SU-DHL-6 (cell line): ENCODE measurements at regions not wholly inside any gene's neighbourhood (a gene's known extent, or its start where the extent isn't known, plus 50 kb on each side); places are given as distances from the start of the nearest gene placed in this dataset.

Experiments
- H2AFZ ChIP-seq: fragments of 200-600 bp; sonication (generic); 2 replicates; pipeline ENCODE4 v1.6.1; 2014; ENCODE audit warnings: low read depth, mild to moderate bottlenecking, moderate library complexity, mixed read lengths, antibody characterized with exemption, low read length; ENCODE audit not compliant: severe bottlenecking
- H3F3A ChIP-seq: fragments of 200-600 bp; shearing (Covaris generic); 2 replicates; pipeline ENCODE4 v1.6.0; 2016; ENCODE audit warnings: antibody characterized with exemption, mild to moderate bottlenecking; ENCODE audit not compliant: insufficient read depth
- H3K27ac ChIP-seq: fragments of 200-600 bp; sonication (generic); 2 replicates; pipeline ENCODE4 v1.5.1; 2016; ENCODE audit warnings: low read depth, mild to moderate bottlenecking, low read length, moderate library complexity, mixed read lengths
- H3K27me3 ChIP-seq: fragments of 200-600 bp; sonication (generic), shearing (Covaris generic); 2 replicates; pipeline ENCODE4 v1.6.0; 2014; ENCODE audit warnings: mild to moderate bottlenecking, low read length
- H3K36me3 ChIP-seq: fragments of 200-600 bp; sonication (generic); 2 replicates; pipeline ENCODE4 v1.6.1; 2014; ENCODE audit warnings: mild to moderate bottlenecking, low read length, mixed read lengths
- H3K4me2 ChIP-seq: fragments of 300-600, 200-600 bp; shearing (Covaris generic), sonication (generic); 2 replicates; pipeline ENCODE4 v1.6.0; 2014; ENCODE audit warnings: low read length, low read depth, mild to moderate bottlenecking; ENCODE audit not compliant: poor library complexity, severe bottlenecking
- H3K4me3 ChIP-seq: fragments of 200-600 bp; sonication (generic); 2 replicates; pipeline ENCODE4 v1.5.1; 2014; ENCODE audit warnings: antibody characterized with exemption, low read length, mild to moderate bottlenecking, mixed read lengths; ENCODE audit not compliant: insufficient read depth, poor library complexity, severe bottlenecking
- H3K79me2 ChIP-seq: fragments of 200-600 bp; sonication (generic); 2 replicates; pipeline ENCODE4 v1.6.1; 2014; ENCODE audit warnings: mild to moderate bottlenecking, low read length, moderate library complexity; ENCODE audit not compliant: insufficient read depth
- H3K9ac ChIP-seq: fragments of 200-600 bp; sonication (generic); 2 replicates; pipeline ENCODE4 v1.7.0; 2014; ENCODE audit warnings: mild to moderate bottlenecking, low read length
- H3K9me2 ChIP-seq: fragments of 200-600 bp; sonication (generic); replicated peaks from 2 replicates; pipeline ENCODE4 v1.6.1; 2014; ENCODE audit warnings: low read length; ENCODE audit not compliant: insufficient read depth
- H3K9me3 ChIP-seq: fragments of 200-600 bp; sonication (generic); 2 replicates; pipeline ENCODE4 v1.6.1; 2014; ENCODE audit warnings: low read length, mixed read lengths; ENCODE audit not compliant: insufficient read depth
- H4K20me1 ChIP-seq: fragments of 200-600 bp; sonication (generic); 2 replicates; pipeline ENCODE4 v1.6.1; 2014; ENCODE audit warnings: low read depth, mild to moderate bottlenecking, antibody characterized with exemption, low read length, moderate library complexity, mixed read lengths
- CTCF ChIP-seq: fragments of 200-600 bp; sonication (generic); IDR thresholded peaks from one replicate; pipeline ENCODE4 v1.5.1; 2017; ENCODE audit warnings: antibody characterized with exemption, mild to moderate bottlenecking, low read length, moderate library complexity; ENCODE audit not compliant: insufficient read depth, poor library complexity, severe bottlenecking
- EZH2phosphoT487 ChIP-seq: fragments of 200-600 bp; sonication (generic), shearing (Covaris generic); conservative IDR thresholded peaks from 2 replicates; pipeline ENCODE4 v1.6.1; 2018; ENCODE audit warnings: mild to moderate bottlenecking, antibody characterized with exemption, low read length, moderate library complexity, mixed read lengths

DNA sequence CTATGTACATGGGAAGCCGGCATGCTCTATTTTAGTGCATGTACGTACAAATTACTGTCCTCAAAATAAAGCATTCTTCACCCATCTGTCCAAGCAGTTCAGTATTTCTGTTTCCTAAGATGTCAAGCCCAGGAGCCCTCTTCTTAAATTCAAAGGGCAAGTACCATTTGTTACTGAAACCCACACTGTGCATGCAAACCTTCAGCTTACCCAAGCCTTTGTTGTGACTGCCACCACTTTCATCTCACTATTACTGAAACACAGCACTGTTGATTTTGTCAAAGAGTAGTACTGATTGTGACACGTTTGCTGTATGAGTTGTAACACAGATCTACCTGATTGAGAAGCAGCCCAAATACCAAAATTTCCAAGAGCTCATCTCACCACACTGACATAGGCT lies 390.4 kb upstream of the IZUMO3 start:
- Histone ChIP-seq H3K79me2 (no peaks in the 10 kb centered on the region), H3K27ac (no peak overlapping the region), H3K9me3 (no peaks in the 10 kb centered on the region), H3K36me3 (no peaks in the 10 kb centered on the region), H3F3A (no peaks in the 10 kb centered on the region), H3K27me3 (no peaks in the 10 kb centered on the region), H3K9me2 (no peaks in the 10 kb centered on the region), H2AFZ (no peak overlapping the region), H4K20me1 (no peaks in the 10 kb centered on the region), H3K4me3 (no peak overlapping the region), H3K9ac (no peak overlapping the region), H3K4me2 (no peak overlapping the region)
- TF ChIP-seq EZH2phosphoT487, result no peak
- TF ChIP-seq CTCF, result no peak

DNA sequence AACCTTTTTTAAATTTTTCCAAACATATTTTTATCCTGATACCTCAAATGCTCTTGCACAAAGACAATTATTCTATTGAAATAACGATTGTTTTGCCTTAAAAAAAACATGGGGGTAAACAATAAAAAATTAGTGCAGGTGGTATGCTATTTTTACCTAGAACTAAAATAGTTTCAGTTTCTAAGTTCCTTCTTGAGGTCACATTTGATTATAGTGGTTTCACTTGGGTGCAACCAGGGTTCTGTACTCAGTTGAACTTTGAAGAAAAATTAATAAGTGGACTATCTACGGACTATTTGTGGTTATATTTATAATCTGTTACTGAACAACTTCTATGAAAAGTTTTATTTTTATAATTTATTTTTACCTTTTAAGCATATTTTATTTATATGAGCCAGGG lies 387.1 kb upstream of the IZUMO3 start:
- Histone ChIP-seq H3K36me3 (no peaks in the 10 kb centered on the region), H3K4me2 (no peak overlapping the region), H3K4me3 (no peak overlapping the region), H3K27ac (no peak overlapping the region), H3K27me3 (no peaks in the 10 kb centered on the region), H2AFZ (no peak overlapping the region), H3K9me3 (no peaks in the 10 kb centered on the region), H4K20me1 (no peaks in the 10 kb centered on the region), H3K9me2 (no peaks in the 10 kb centered on the region), H3F3A (no peaks in the 10 kb centered on the region), H3K79me2 (no peaks in the 10 kb centered on the region), H3K9ac (no peak overlapping the region)
- TF ChIP-seq CTCF (no peak), EZH2phosphoT487 (no peak)

DNA sequence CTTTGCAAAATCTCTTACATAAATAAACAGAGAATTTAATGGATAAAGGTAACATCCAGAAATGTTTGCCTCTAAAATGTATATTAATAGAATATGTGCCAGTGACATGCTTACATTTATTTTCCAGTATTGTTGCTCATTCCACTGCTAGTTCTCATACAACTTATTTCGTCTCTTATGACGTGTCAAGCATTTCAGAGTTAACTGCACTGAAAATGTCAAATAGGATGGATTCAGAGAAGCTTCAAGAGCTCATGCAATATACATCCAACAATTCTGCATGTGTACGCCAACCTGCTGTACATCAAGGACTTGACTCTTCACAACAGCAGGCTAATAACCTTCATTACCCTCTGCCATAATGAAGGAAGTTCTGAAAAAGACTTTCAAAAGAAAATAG lies 386.2 kb upstream of the IZUMO3 start:
- Histone ChIP-seq H3K9me3 (no peaks in the 10 kb centered on the region), H3K4me2 (no peak overlapping the region), H2AFZ (no peak overlapping the region), H3K27me3 (no peaks in the 10 kb centered on the region), H3K27ac (no peak overlapping the region), H4K20me1 (no peaks in the 10 kb centered on the region), H3K4me3 (no peak overlapping the region), H3K9ac (no peak overlapping the region), H3K79me2 (no peaks in the 10 kb centered on the region), H3K36me3 (no peaks in the 10 kb centered on the region), H3F3A (no peaks in the 10 kb centered on the region), H3K9me2 (no peaks in the 10 kb centered on the region)
- TF ChIP-seq CTCF (no peak), EZH2phosphoT487 (no peak)

DNA sequence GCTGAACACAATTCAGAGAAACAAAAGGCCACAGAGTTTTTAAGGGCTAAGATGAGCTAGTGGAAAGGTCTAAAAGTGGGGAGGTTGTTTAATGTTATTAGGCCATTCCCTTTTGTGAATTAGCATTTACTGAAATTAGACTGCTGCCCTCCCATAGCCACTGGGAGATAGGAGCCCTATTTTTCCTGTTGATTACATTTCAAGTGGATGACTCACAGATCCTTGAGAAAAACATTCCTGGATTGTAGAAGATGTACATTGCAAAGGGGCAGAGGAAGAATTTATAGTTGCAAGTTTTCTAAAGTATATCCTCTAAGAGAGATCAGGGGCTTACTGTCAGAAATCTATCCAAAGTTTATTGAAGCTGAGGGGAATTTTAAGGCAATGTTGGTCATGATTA lies 367.1 kb upstream of the IZUMO3 start:
- no peaks in the 10 kb centered on the region for H3K79me2 ChIP-seq
- no peaks in the 10 kb centered on the region for H3K9me3 ChIP-seq
- no peaks in the 10 kb centered on the region for H3K27me3 ChIP-seq
- TF ChIP-seq CTCF (no peak), EZH2phosphoT487 (no peak)
- no peak overlapping the region for H3K9ac ChIP-seq
- no peak overlapping the region for H3K4me2 ChIP-seq
- H3K36me3 ChIP-seq, result no peaks in the 10 kb centered on the region
- H2AFZ ChIP-seq, result no peak overlapping the region
- H3K27ac ChIP-seq, result no peak overlapping the region
- H4K20me1 ChIP-seq, result no peaks in the 10 kb centered on the region
- no peaks in the 10 kb centered on the region for H3F3A ChIP-seq
- no peak overlapping the region for H3K4me3 ChIP-seq
- H3K9me2 ChIP-seq, result no peaks in the 10 kb centered on the region
